HG02763 (cell line): ENCODE measurements at regions not wholly inside any gene's neighbourhood (a gene's known extent, or its start where the extent isn't known, plus 50 kb on each side); places are given as distances from the start of the nearest gene placed in this dataset.
"Not testable (repeated sequence)": the region's sequence is repeated elsewhere in the genome, so short reads cannot be mapped to it uniquely, and the experiment has no call there.

Experiments used
- ATAC-seq: cut with Tn5 transposase; IDR thresholded peaks from one replicate; pipeline ENCODE4 v1.9.1; 2021; ENCODE audit warnings: mild to moderate bottlenecking, moderate library complexity; ENCODE audit not compliant: unreplicated experiment

DNA sequence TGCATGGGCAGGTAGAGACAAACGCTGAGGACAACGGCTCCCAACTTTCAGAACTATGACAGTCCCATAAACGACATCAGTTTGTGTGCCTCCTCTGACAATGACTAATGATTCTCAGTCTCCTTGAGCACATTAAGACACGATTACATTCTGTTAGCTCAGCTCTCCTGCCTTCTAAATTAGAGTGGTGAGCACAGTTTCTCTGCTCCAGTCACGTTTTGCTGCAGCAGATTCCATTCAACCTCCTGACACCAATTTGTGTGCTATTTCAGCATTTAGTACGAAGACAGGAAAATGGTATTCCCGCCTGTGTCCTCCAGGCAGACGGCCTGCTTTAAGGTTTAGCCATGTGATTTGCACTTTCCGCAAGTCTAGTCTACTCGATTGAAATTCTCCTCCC, 458.4 kb upstream of the CFAP20DC start:
- no peak for ATAC-seq

DNA sequence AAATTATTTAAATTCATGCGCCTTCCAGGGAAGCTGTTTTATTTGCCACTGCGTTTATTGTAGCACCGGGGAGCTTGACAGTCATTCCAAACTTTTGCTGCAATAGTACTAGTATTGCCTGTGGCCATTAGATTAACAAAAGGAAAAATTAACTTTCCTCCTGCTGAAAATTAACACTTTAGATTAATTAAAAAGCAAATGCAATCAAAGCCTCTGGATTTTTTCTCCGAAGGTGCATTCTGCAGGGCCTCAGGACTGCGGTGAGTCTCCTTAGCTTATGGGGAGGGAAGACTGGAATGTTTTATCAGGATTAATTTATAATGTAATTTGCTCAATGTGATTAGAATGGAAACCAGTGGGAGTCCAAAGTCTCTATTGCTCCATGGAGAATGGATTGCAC, 456.4 kb upstream of the CFAP20DC start:
- ATAC-seq, result no peak

DNA sequence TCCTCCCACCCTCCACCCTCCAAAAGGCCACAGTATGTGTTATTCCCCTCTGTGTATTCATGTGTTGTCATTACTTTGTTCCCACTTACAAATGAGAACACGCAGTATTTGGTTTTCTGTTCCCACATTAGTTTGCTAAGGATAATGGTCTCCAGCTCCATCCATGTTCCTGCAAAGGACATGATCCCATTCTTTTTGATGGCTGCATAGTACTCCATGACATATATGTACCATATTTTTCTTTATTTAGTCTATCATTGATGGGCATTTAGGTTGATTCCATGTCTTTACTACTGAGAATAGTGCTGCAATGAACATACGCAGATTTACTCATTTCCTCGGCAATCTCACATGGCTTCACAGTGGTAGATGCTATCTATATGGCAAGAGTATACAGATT, 453.6 kb upstream of the CFAP20DC start:
- no peak for ATAC-seq

DNA sequence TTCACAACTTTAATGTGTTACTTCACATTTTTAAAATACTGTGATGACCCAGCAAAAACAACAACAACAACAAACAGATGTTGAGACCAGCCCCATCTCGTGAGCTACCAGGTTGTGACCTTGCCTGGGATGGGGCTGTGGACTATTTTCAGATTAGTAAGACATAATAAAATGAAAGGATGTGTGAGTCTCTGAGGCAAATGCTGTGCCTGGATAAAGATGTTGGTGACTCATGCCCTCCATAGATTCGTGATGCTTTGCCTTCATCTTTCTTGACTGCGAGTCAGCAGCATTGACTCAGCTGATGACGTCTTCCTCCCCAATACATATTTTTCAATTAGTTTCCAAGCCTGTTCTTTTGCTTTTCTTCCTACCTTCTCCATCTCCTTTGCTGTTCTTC, 453.0 kb upstream of the CFAP20DC start:
- ATAC-seq, result no peak

DNA sequence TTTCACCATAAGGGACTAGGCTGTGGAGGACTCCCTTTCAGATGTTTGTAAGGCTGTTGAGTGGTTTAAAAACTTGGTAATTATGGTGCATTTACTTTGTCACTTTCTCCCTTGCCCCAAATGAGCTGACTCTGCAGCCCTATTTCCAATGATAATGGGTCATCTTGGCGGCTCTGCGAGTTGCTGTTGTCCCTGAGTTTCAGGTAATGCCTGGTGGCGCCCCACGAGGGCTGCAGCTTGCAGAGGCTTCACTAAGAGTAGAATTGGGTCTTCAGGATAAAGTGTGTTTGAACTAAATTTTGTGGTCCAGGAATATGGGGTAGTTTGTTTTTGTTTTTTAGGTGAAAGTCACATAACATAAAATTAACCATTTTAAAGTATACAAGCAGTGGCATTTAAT, 450.1 kb upstream of the CFAP20DC start:
- no peak for ATAC-seq

DNA sequence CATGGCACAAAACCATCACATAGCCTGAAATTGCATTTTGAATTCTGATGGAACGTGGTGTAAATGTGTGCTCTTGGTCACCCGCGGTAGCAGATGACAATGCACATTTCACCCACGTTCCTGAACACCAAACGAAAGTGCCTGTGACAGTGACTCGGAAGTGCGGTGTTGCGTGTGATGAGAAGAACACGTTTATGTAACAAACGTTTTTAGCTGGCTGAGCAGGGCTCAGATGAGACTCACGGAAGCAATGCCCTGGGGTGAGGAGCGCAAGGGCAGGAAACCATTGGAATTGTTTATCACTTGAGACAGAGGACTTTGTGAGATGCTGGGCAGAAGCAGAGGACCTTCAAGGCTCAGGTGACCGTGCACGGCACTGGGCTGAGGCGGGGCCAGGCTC, 449.2 kb upstream of the CFAP20DC start:
- ATAC-seq, result no peak

DNA sequence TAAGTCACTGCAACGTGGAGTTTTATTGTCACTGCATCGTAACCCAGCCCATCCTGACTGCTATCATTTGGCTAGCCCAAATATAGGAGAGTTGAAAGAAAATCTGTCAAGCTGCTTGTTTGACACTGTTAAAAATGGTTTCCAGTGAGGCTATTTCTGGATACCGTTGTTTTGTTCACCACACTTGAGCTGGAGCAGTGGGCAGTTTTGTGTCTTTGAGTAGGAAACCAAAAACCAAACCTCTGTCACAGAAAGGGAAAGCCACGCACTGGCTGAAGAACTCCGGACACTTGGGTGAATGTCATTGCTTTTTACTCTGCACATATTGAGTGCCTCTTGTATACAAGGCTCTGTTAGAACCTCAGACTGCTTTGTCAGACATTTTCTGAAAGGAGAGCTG, 446.4 kb upstream of the CFAP20DC start:
- ATAC-seq, result no peak

DNA sequence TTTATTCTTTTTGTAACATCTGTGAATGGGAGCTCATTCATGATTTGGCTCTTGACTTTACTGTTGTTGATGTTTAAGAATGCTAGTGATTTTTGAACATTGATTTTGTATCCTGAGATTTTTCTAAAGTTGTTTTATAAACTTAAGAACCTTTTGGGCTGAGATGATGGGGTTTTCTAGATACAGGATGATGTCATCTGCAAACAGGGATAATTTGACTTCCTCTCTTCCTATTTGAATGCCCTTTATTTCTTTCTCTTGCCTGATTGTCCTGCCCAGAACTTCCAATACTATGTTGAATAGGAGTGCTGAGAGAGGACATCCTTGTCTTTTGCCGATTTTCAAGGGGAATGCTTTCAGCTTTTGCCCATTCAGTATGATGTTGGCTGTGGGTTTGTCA, 445.1 kb upstream of the CFAP20DC start:
- ATAC-seq, result not testable (repeated sequence)

DNA sequence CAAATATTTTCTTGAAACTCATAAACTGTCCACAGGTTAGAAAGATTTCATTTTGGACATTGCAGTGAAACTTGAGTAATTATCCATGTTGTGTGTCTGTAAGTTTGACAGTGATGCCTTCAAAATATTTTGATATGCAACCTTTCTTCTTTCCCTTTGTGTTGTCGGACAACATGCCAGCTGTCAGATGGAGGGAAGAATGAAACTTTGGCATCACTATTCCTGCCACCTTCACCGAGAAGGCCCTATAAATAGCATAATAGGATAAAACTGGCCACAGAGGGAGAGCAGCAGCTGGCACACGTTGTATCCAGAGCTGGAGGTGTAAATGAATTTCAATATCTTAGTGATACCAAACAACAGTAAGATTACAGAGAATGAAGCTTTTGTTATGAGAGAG, 436.7 kb upstream of the CFAP20DC start:
- no peak for ATAC-seq

DNA sequence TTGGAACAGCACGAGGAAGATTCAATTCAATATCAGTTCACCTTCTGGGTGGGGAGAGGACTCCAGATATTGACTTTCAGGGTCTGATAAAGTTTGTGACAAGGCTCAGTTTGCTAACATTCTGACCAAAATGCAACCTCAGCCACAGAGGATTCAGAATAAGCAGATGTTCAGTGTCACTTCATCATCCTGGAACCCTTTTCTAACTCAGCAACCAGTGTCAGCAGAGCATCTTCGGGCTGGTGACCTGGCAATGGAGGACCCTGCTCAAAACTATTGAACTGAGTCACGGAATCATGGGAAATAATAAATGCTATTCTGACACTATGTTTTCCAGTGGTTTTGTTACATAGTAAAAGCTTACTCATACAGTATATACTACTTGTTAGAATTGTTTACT, 433.4 kb upstream of the CFAP20DC start:
- no peak for ATAC-seq

DNA sequence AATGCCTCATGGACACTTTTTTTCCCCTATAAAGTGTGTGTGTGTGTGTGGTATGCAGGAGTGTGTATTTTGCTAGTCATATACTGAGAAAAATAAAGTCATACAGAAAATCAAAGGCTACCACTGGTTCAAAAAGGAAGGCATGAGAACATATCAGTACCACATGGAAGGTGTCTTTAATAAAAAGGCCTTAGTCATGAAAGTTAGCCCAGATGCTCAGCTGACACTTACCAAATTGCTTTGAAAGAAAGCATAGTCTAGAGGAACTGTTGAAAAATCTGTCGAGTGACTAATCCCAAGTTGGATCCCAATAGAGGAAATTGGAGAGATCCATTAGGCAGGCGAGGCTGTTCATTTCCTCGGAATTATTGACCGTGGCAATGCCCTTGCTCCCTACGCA, 432.9 kb upstream of the CFAP20DC start:
- ATAC-seq, result no peak

DNA sequence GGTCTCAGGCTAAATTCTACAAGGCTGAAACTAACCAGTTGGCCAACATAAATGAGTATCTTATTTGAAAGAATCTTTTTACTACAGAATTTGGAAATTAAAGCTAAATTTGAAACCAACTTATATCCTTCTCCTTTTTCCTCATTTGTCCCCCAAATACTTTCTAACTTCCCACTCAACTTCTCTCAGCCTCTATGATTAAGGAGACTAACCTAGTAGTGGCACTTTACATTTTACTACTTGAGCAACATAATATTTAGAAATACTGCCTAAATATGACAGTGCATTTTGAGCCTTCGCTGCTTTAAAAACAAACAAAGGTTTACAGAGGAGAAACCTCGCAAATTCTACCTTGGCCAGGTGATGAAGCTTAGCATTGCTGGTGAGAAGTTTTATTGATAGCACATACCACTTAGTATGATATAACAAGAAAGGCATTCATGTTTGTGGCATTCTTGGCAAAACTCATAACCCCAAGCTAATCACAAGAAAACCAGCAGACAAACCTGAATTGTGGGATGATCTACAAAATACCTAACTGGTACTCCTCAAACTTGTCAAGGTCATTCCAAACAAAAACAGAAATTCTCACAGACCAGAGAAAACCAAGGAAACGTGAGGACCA, 432.1 kb upstream of the CFAP20DC start:
- no peak for ATAC-seq

DNA sequence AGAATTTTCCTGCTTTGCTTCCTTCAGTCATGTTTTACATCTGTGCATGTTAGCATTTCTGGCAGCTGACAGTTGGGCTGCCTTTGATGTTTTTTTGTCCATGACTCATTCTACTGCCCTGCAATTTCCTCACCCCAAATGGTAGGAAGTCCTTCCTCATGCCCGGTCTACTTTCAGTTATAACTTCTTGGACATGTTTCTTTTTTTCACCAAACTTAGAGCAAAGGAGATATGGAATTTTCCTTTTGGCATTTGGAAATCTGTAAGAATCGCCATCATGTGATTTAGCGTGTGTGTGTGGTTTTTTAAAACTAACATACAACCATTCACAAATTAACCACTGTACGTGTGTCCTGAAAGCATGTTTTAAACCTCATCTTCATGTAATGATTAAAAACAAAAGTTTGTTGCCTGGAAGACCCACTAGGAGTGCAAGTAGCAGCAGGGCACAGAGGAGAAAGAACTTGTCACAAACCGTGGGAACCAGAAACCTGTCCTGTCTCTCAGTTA, 430.7 kb upstream of the CFAP20DC start:
- ATAC-seq, result no peak

DNA sequence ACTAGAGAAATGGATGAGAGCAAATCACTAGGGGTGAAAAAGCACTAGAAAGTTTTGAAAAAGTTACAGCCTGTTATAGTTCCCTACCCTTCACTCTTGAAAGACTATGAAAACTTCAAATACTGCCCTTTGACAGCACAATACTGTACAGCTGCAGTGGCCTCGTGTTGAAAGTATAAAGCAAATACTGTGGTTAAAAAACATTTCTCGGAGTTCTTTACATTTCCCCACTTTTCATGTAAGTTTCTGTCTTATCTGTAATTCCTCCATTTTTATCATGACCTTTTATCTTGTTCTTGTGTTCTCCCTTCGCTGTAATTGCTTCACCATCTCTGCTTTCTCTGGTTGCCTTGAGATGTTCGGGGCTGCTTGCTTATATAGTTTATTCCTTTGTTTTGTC, 423.8 kb upstream of the CFAP20DC start:
- no peak for ATAC-seq

DNA sequence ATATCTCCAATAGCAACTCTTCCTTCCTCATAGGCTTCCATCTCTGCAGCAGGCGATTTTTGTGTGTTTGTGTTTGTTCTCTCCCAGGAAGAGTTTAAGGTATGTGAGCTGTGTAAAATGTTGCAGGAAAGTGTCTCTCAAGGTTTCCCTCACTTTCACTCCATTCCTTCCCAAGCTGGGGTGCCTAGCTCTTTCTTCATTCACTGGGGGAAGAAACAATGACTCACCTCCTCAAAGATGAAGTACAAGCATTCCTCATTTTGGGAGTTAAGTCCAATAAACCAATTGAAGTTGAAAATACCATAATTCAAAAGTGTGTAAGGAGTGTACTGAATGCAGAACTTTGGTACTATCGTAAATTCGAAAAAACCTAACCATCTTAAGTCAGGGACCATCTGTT, 422.7 kb upstream of the CFAP20DC start:
- no peak for ATAC-seq

DNA sequence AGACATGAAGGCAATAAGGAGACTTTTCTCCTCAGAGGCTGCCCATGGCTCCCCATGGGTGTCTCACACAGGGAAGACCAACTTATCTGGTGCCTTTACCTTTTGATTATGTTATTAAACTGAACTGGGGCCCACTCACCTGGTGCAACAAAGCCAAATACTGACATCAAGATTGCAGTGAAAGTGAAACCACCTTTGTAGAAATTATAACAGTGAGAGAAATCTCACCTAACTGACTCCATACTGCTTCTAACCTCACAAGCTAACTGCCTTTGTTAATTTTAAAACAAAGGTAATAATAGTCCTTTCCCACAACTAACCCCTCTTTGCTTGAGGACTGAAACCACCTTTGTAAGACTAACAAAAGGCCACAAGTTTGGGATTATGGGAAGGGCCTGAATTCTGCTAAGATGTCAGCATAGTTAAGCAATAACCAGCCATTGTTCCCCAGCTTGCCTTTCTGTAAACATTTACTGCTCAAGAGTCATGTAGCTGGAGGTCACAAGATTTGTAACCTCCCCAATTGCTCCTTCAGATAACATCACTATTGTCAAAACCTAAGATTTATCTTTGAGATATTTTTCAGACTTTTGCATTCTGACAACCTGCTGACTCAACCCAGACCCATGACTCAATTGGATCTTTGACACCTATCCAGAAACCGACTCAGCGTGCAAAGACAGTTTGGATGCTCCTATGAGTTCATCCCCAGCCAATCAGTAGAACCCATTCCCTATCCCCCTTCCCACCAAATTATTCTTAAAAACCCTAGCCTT, 420.3 kb upstream of the CFAP20DC start:
- ATAC-seq, result no peak

DNA sequence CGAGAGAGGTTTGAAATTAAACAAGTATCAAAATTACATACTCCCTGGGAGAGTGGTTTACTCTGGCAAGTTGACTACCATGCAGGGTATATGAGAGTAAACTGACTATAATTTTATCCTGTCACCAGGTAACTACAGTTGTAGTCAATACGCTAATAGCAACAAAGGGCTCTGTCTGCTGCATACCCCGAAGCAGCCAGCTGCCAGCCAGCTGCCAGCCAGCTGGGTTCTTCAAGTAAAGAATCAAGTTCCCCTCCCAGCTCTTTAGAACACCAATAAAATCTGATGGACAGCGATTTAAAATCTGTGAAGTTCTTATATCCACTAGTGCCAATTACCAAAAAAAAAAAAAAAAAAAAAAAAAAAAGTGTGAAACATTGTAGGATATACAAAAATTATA, 417.7 kb upstream of the CFAP20DC start:
- ATAC-seq, result no peak

DNA sequence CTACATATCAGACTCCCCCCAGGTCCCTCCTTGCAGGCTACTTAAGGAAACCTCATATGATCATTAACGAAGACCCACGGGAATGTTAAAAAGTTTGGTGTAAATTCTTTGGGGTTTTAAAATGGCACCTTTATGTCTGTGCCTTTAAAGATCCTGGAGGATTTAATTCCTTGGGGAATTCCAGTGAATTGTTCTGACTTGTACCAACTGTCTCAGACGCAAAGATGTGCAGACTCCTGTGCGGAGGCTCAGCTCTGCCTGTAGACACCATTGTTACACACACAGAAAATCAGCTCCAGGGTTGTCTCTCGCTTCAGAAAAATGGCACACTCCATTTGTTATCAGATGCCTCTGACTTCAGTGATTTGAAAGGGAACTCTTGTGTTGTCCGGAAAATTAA, 414.4 kb upstream of the CFAP20DC start:
- no peak for ATAC-seq

DNA sequence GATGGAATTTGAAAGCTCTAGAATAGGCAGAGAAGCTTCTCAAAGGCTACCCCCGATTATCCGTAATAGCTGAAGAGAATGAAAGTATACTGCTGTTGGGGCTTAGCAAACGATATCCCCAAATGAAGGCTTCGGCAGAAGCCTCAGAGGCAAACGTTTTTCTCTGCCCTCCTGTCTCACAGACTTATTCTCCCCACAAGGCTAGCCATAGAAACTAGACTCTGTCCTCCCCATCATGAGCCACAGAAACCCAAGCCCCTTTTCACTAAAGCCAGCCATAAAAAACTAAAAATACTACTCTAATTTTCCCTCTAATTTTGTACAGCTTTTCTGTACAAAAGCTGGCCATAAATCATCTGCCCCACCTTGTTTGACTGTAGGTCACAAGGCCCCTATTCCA, 413.4 kb upstream of the CFAP20DC start:
- no peak for ATAC-seq

DNA sequence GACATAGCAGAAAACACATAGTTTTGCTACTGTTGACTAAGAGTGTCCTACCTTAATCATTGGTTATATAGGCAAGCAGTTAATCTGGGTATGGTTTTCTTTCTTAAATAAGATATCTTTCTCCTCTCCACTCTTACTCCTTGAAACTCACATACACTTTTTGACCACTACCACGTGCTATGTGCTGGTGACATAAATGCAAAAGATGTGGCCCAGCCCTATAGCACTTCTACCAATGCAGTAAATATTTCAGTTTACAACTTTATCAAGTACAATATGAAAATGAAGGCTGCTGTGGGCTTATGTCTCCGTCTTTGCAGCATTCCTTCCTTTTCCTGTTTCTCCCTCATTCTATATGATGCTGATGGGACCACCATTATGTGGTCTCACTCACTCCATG, 410.2 kb upstream of the CFAP20DC start:
- no peak for ATAC-seq

DNA sequence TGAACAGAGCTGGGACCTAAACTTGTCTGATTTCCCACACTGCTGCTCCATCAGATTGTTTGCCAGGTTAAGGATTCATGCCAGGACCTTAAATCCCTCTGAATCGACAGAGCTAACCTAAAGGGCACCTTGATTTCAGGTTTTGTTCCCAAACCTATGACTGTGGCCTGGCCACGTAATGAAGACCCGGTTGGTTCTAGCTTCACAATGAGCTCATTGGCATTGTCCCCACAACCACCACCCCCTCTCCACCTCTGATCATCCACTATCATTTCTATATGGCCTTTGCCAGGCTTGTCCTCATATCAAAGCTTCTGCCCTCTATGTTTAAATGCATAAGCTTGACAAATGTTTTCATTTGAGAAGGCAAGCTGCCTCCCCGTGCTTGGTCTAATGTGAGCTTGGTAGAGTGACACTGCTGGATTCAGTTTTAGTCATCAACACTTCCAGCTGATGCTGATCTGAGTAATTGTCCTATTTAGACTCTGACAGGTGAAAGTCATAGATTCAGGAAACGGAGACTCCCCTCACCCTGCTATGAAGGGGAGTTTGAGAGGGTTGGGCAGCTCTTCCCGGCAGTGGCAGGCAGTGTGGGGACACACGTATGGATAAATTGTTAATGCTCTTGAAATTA, 407.1 kb upstream of the CFAP20DC start:
- peak; percentile 85 for ATAC-seq
